ENCODE measurements at regions not wholly inside any gene's neighbourhood (a gene's known extent, or its start where the extent isn't known, plus 50 kb on each side); places are given as distances from the start of the nearest gene placed in this dataset.

GRCh38 chr10:65811931-65812525 is 1113.8 kb upstream of the LRRTM3 start:
- TF ChIP-seq CTCF (IDR thresholded peaks at IDR 0.05; ENCODE audit: unreplicated experiment) = no peak
- intact Hi-C loops (cut with micrococcal nuclease; ENCODE audit: unreplicated experiment) = no loop called here
- H3K27ac Mint-ChIP-seq (ENCODE audit: unreplicated experiment) = no peak overlapping the region
- no peak for DNase-seq
- no peaks in the 10 kb centered on the region for H3K9me3 Mint-ChIP-seq (ENCODE audit: low read depth, unreplicated experiment)
- no peaks in the 10 kb centered on the region for H3K36me3 Mint-ChIP-seq (ENCODE audit: insufficient read depth, unreplicated experiment)
- no peaks in the 10 kb centered on the region for H3K27me3 Mint-ChIP-seq (ENCODE audit: unreplicated experiment)
- CTCF ChIA-PET = no interaction called here
- H3K4me1 Mint-ChIP-seq (ENCODE audit: low read depth, unreplicated experiment) = no peaks in the 10 kb centered on the region
- no peak overlapping the region for H3K4me3 Mint-ChIP-seq (ENCODE audit: low read depth, unreplicated experiment)
- no TSS peak for BruUV-seq (replicated peaks)

GRCh38 chr10:65816536-65816935 is 1109.3 kb upstream of the LRRTM3 start:
- CTCF ChIA-PET = no interaction called here
- Mint-ChIP-seq H3K4me3 (ENCODE audit: low read depth, unreplicated experiment) (no peak overlapping the region), H3K9me3 (ENCODE audit: low read depth, unreplicated experiment) (no peaks in the 10 kb centered on the region), H3K27ac (ENCODE audit: unreplicated experiment) (no peak overlapping the region), H3K27me3 (ENCODE audit: unreplicated experiment) (no peaks in the 10 kb centered on the region), H3K4me1 (ENCODE audit: low read depth, unreplicated experiment) (no peaks in the 10 kb centered on the region), H3K36me3 (ENCODE audit: insufficient read depth, unreplicated experiment) (no peaks in the 10 kb centered on the region)
- no peak for TF ChIP-seq CTCF (IDR thresholded peaks at IDR 0.05; ENCODE audit: unreplicated experiment)
- no peak for DNase-seq
- intact Hi-C loops (cut with micrococcal nuclease; ENCODE audit: unreplicated experiment) = no loop called here
- no TSS peak for BruUV-seq (replicated peaks)

- no peak for TF ChIP-seq CTCF (IDR thresholded peaks at IDR 0.05; ENCODE audit: unreplicated experiment)
- H3K36me3 Mint-ChIP-seq (ENCODE audit: insufficient read depth, unreplicated experiment) = no peaks in the 10 kb centered on the region
- CTCF ChIA-PET = no interaction called here
- intact Hi-C loops (cut with micrococcal nuclease; ENCODE audit: unreplicated experiment) = no loop called here
- no peak for DNase-seq
- no peak overlapping the region for H3K27ac Mint-ChIP-seq (ENCODE audit: unreplicated experiment)
- no TSS peak for BruUV-seq (replicated peaks)
- H3K4me1 Mint-ChIP-seq (ENCODE audit: low read depth, unreplicated experiment) = no peaks in the 10 kb centered on the region
- peaks cover 5% of the 10 kb centered on the region for H3K9me3 Mint-ChIP-seq (ENCODE audit: low read depth, unreplicated experiment)
- H3K4me3 Mint-ChIP-seq (ENCODE audit: low read depth, unreplicated experiment) = no peak overlapping the region
- H3K27me3 Mint-ChIP-seq (ENCODE audit: unreplicated experiment) = no peaks in the 10 kb centered on the region
These were observed 1106.8 kb upstream of the LRRTM3 start for GRCh38 chr10:65818990-65819389.

- intact Hi-C loops (cut with micrococcal nuclease; ENCODE audit: unreplicated experiment) = no loop called here
- Mint-ChIP-seq H3K9me3 (ENCODE audit: low read depth, unreplicated experiment) (peaks cover 5% of the 10 kb centered on the region), H3K27me3 (ENCODE audit: unreplicated experiment) (no peaks in the 10 kb centered on the region), H3K4me3 (ENCODE audit: low read depth, unreplicated experiment) (no peak overlapping the region), H3K4me1 (ENCODE audit: low read depth, unreplicated experiment) (no peaks in the 10 kb centered on the region), H3K27ac (ENCODE audit: unreplicated experiment) (no peak overlapping the region), H3K36me3 (ENCODE audit: insufficient read depth, unreplicated experiment) (no peaks in the 10 kb centered on the region)
- DNase-seq = no peak
- no peak for TF ChIP-seq CTCF (IDR thresholded peaks at IDR 0.05; ENCODE audit: unreplicated experiment)
- CTCF ChIA-PET = interaction anchor here (0.5 kb wide), 1 partner anchor 304 kb away, joined by 4 read pairs; no protein-coding TSS in a partner anchor
- no TSS peak for BruUV-seq (replicated peaks)
These were observed 1098.5 kb upstream of the LRRTM3 start for GRCh38 chr10:65827359-65827758.
